Breast epithelium (tissue), 4 donors: ENCODE measurements at regions not wholly inside any gene's neighbourhood (a gene's known extent, or its start where the extent isn't known, plus 50 kb on each side); places are given as distances from the start of the nearest gene placed in this dataset.
A peak's percentile ranks its signal among the peaks of the same experiment; 100 is the strongest.

Source experiments
- DNase-seq, 2 donors: peaks; one replicate each; pipeline ENCODE4 v3.0.0-alpha.2; 2019; ENCODE audit warnings: low spot score in 2 of 2
- H3K27ac ChIP-seq, 2 donors: fragments of 200-600 bp; sonication (generic) in 1 of 2; one replicate each; pipeline ENCODE4 v1.5.1; 2016 to 2019; ENCODE audit warnings: mild to moderate bottlenecking in 1 of 2
- H3K27me3 ChIP-seq, 2 donors: fragments of 200-600 bp; sonication (generic) in 1 of 2; one replicate each; pipeline versions ENCODE4 v1.5.1 to v1.6.0; 2017 to 2019; ENCODE audit warnings: control low read depth in 1 of 2, mild to moderate bottlenecking in 1 of 2
- H3K36me3 ChIP-seq: fragments of 200-600 bp; one replicate; pipeline ENCODE4 v1.5.1; 2019
- H3K4me1 ChIP-seq, 2 donors: fragments of 200-600 bp; sonication (generic); one replicate each; pipeline ENCODE4 v1.5.1; 2016 to 2019; ENCODE audit warnings: control low read depth in 1 of 2
- H3K4me3 ChIP-seq, 3 donors: fragments of 200-600 bp; sonication (generic); 1 replicate in 2 of 3; 2 replicates in 1 of 3; pipeline ENCODE4 v1.5.1; 2016 to 2019; ENCODE audit warnings: mild to moderate bottlenecking in 3 of 3, moderate library complexity in 2 of 3
- H3K9me3 ChIP-seq, 2 donors: fragments of 200-600 bp; sonication (generic) in 1 of 2; one replicate each; pipeline ENCODE4 v1.5.1; 2016 to 2019; ENCODE audit warnings: control low read depth in 1 of 2
- CTCF ChIP-seq, 3 donors: fragments of 450-650 bp; IDR thresholded peaks; one replicate each; pipeline ENCODE4 v1.5.1; 2016 to 2017; ENCODE audit warnings: antibody characterized with exemption in 3 of 3, mild to moderate bottlenecking in 3 of 3, moderate library complexity in 3 of 3
- POLR2A ChIP-seq: fragments of 450-650 bp; IDR thresholded peaks from one replicate; pipeline ENCODE4 v1.6.1; 2016; ENCODE audit warnings: antibody characterized with exemption, mild to moderate bottlenecking, moderate library complexity
- POLR2AphosphoS5 ChIP-seq, 3 donors: sonication (generic); formaldehyde crosslinking; IDR thresholded peaks; one replicate each; pipeline ENCODE4 v1.6.1; 2017; ENCODE audit warnings: antibody characterized with exemption in 3 of 3
- intact Hi-C: fragments of 100-400 bp; cut with DNase I; formaldehyde crosslinking; loops from one replicate; pipeline ENCODE4 v1.15.1; 2023; ENCODE audit warnings: low total_unique reads

GRCh38 chr3:72012363-72012762 is 227.4 kb upstream of the PROK2 start:
- Histone ChIP-seq H3K4me3 (no peak overlapping the region), H3K27me3 (no peaks in the 10 kb centered on the region), H3K9me3 (no peaks in the 10 kb centered on the region), H3K4me1 (no peaks in the 10 kb centered on the region), H3K27ac (no peak overlapping the region), H3K36me3 (no peaks in the 10 kb centered on the region)
- TF ChIP-seq POLR2AphosphoS5 (IDR thresholded peaks at IDR 0.05) (no peak), POLR2A (no peak), CTCF (IDR thresholded peaks at IDR 0.05) (no peak)
- intact Hi-C loops, result no loop called here
- DNase-seq, result no peak

GRCh38 chr3:72011485-72011884 is 226.5 kb upstream of the PROK2 start:
- no peaks in the 10 kb centered on the region for H3K4me1 ChIP-seq
- no peaks in the 10 kb centered on the region for H3K36me3 ChIP-seq
- peak in 1 of 2 donors; percentile 17 for DNase-seq
- intact Hi-C loops, result no loop called here
- no peak for TF ChIP-seq POLR2AphosphoS5 (IDR thresholded peaks at IDR 0.05)
- no peak for TF ChIP-seq CTCF (IDR thresholded peaks at IDR 0.05)
- TF ChIP-seq POLR2A, result no peak
- H3K27me3 ChIP-seq, result no peaks in the 10 kb centered on the region
- no peaks in the 10 kb centered on the region for H3K9me3 ChIP-seq
- H3K4me3 ChIP-seq, result no peak overlapping the region
- H3K27ac ChIP-seq, result no peak overlapping the region

- no peak for DNase-seq
- Histone ChIP-seq H3K4me3 (no peak overlapping the region), H3K4me1 (no peaks in the 10 kb centered on the region), H3K27ac (no peak overlapping the region), H3K27me3 (no peaks in the 10 kb centered on the region), H3K9me3 (no peaks in the 10 kb centered on the region), H3K36me3 (no peaks in the 10 kb centered on the region)
- no peak for TF ChIP-seq CTCF (IDR thresholded peaks at IDR 0.05)
- no peak for TF ChIP-seq POLR2A
- TF ChIP-seq POLR2AphosphoS5 (IDR thresholded peaks at IDR 0.05), result no peak
- intact Hi-C loops, result no loop called here
These were observed 225.0 kb upstream of the PROK2 start for GRCh38 chr3:72009851-72010443.

GRCh38 chr3:72008226-72008996 is 223.5 kb upstream of the PROK2 start:
- intact Hi-C loops, result no loop called here

More at GRCh38 chr3:72008226-72008996, 223.5 kb upstream of the PROK2 start:
- TF ChIP-seq POLR2A, result no peak
- no peak for TF ChIP-seq CTCF (IDR thresholded peaks at IDR 0.05)
- TF ChIP-seq POLR2AphosphoS5 (IDR thresholded peaks at IDR 0.05), result no peak
- DNase-seq, result no peak
- no peaks in the 10 kb centered on the region for H3K36me3 ChIP-seq
- no peaks in the 10 kb centered on the region for H3K9me3 ChIP-seq
- H3K4me3 ChIP-seq, result no peak overlapping the region
- H3K27me3 ChIP-seq, result no peaks in the 10 kb centered on the region
- H3K4me1 ChIP-seq, result no peaks in the 10 kb centered on the region
- no peak overlapping the region for H3K27ac ChIP-seq
